ENCODE measurements at regions not wholly inside any gene's neighbourhood (a gene's known extent, or its start where the extent isn't known, plus 50 kb on each side); places are given as distances from the start of the nearest gene placed in this dataset.

DNA sequence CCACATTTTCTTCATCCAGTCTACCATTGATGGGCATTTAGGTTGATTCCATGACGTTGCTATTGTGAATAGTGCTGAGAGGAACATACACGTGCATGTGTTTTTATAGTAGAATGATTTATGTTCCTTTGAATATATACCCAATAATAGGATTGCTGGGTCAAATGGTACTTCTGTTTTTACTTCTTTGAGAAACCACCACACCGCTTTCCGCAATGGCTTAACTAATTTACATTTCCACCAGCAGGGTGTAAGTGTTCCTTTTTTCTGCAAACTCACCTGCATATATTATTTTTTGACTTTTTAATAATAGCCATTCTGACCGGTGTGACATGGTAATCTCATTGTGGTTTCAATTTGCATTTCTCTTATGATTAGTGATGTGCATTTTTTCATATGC lies 82.2 kb upstream of the RFX3 start (continued):
- TF ChIP-seq CHD2 (IDR thresholded peaks at IDR 0.05; ENCODE audit: borderline replicate concordance, low read depth, low read length): no peak
- TF ChIP-seq SREBF2 (IDR thresholded peaks at IDR 0.05; ENCODE audit: low read length): no peak
- TF ChIP-seq MTA3 (IDR thresholded peaks at IDR 0.05; ENCODE audit: borderline replicate concordance, low read length): no peak
- no peak for TF ChIP-seq POLR2A (IDR thresholded peaks at IDR 0.05; ENCODE audit: low read depth, low read length)
- TF ChIP-seq SUPT20H (IDR thresholded peaks at IDR 0.05; ENCODE audit: borderline replicate concordance, control insufficient read depth, low read depth, low read length): no peak
- TF ChIP-seq RBBP5 (conservative IDR thresholded peaks at IDR 0.05): no peak
- TF ChIP-seq CHD1 (IDR thresholded peaks at IDR 0.05; ENCODE audit: low read depth, low read length): no peak
- no peak for TF ChIP-seq SIN3A (IDR thresholded peaks at IDR 0.05; ENCODE audit: low read depth, low read length)
- TF ChIP-seq, protein P1, sequence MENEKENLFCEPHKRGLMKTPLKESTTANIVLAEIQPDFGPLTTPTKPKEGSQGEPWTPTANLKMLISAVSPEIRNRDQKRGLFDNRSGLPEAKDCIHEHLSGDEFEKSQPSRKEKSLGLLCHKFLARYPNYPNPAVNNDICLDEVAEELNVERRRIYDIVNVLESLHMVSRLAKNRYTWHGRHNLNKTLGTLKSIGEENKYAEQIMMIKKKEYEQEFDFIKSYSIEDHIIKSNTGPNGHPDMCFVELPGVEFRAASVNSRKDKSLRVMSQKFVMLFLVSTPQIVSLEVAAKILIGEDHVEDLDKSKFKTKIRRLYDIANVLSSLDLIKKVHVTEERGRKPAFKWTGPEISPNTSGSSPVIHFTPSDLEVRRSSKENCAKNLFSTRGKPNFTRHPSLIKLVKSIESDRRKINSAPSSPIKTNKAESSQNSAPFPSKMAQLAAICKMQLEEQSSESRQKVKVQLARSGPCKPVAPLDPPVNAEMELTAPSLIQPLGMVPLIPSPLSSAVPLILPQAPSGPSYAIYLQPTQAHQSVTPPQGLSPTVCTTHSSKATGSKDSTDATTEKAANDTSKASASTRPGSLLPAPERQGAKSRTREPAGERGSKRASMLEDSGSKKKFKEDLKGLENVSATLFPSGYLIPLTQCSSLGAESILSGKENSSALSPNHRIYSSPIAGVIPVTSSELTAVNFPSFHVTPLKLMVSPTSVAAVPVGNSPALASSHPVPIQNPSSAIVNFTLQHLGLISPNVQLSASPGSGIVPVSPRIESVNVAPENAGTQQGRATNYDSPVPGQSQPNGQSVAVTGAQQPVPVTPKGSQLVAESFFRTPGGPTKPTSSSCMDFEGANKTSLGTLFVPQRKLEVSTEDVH (IDR thresholded peaks at IDR 0.05; ENCODE audit: low read depth, partially characterized antibody): no peak
- TF ChIP-seq MYC (IDR thresholded peaks at IDR 0.05; ENCODE audit: insufficient read depth, insufficient read length, insufficient replicate concordance, low read length, severe bottlenecking): no peak
- TF ChIP-seq TCF12 (IDR thresholded peaks at IDR 0.05; ENCODE audit: low read depth, low read length): no peak
- TF ChIP-seq CBX3 (IDR thresholded peaks at IDR 0.05; ENCODE audit: borderline replicate concordance, low read depth): no peak
- peak; percentile 15; the same call in 1 of the 2 replicates for TF ChIP-seq CREM (IDR thresholded peaks at IDR 0.05; ENCODE audit: low read depth)
- no peak for TF ChIP-seq TCF7 (IDR thresholded peaks at IDR 0.05; ENCODE audit: borderline replicate concordance)
- TF ChIP-seq NFYB (IDR thresholded peaks at IDR 0.05; ENCODE audit: insufficient read depth, low read depth, low read length): no peak
- TF ChIP-seq, protein P2, sequence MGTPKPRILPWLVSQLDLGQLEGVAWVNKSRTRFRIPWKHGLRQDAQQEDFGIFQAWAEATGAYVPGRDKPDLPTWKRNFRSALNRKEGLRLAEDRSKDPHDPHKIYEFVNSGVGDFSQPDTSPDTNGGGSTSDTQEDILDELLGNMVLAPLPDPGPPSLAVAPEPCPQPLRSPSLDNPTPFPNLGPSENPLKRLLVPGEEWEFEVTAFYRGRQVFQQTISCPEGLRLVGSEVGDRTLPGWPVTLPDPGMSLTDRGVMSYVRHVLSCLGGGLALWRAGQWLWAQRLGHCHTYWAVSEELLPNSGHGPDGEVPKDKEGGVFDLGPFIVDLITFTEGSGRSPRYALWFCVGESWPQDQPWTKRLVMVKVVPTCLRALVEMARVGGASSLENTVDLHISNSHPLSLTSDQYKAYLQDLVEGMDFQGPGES (IDR thresholded peaks at IDR 0.05): no peak
- TF ChIP-seq ATF7 (IDR thresholded peaks at IDR 0.05; ENCODE audit: low read depth): peak; percentile 39; the same call in 1 of the 2 replicates
- TF ChIP-seq, protein P3, sequence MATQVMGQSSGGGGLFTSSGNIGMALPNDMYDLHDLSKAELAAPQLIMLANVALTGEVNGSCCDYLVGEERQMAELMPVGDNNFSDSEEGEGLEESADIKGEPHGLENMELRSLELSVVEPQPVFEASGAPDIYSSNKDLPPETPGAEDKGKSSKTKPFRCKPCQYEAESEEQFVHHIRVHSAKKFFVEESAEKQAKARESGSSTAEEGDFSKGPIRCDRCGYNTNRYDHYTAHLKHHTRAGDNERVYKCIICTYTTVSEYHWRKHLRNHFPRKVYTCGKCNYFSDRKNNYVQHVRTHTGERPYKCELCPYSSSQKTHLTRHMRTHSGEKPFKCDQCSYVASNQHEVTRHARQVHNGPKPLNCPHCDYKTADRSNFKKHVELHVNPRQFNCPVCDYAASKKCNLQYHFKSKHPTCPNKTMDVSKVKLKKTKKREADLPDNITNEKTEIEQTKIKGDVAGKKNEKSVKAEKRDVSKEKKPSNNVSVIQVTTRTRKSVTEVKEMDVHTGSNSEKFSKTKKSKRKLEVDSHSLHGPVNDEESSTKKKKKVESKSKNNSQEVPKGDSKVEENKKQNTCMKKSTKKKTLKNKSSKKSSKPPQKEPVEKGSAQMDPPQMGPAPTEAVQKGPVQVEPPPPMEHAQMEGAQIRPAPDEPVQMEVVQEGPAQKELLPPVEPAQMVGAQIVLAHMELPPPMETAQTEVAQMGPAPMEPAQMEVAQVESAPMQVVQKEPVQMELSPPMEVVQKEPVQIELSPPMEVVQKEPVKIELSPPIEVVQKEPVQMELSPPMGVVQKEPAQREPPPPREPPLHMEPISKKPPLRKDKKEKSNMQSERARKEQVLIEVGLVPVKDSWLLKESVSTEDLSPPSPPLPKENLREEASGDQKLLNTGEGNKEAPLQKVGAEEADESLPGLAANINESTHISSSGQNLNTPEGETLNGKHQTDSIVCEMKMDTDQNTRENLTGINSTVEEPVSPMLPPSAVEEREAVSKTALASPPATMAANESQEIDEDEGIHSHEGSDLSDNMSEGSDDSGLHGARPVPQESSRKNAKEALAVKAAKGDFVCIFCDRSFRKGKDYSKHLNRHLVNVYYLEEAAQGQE (IDR thresholded peaks at IDR 0.05; ENCODE audit: low read depth, low read length): no peak
- TF ChIP-seq, protein P4, sequence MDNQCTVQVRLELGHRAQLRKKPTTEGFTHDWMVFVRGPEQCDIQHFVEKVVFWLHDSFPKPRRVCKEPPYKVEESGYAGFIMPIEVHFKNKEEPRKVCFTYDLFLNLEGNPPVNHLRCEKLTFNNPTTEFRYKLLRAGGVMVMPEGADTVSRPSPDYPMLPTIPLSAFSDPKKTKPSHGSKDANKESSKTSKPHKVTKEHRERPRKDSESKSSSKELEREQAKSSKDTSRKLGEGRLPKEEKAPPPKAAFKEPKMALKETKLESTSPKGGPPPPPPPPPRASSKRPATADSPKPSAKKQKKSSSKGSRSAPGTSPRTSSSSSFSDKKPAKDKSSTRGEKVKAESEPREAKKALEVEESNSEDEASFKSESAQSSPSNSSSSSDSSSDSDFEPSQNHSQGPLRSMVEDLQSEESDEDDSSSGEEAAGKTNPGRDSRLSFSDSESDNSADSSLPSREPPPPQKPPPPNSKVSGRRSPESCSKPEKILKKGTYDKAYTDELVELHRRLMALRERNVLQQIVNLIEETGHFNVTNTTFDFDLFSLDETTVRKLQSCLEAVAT (IDR thresholded peaks at IDR 0.05): no peak
- TF ChIP-seq NRF1 (conservative IDR thresholded peaks at IDR 0.05; ENCODE audit: low read depth, low read length): no peak
- no peak for TF ChIP-seq CBFB (IDR thresholded peaks at IDR 0.05; ENCODE audit: low read depth)
- TF ChIP-seq, protein P5, sequence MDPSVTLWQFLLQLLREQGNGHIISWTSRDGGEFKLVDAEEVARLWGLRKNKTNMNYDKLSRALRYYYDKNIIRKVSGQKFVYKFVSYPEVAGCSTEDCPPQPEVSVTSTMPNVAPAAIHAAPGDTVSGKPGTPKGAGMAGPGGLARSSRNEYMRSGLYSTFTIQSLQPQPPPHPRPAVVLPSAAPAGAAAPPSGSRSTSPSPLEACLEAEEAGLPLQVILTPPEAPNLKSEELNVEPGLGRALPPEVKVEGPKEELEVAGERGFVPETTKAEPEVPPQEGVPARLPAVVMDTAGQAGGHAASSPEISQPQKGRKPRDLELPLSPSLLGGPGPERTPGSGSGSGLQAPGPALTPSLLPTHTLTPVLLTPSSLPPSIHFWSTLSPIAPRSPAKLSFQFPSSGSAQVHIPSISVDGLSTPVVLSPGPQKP (IDR thresholded peaks at IDR 0.05; ENCODE audit: low read depth, low read length): no peak
- no peak for TF ChIP-seq MYB (IDR thresholded peaks at IDR 0.05; ENCODE audit: borderline replicate concordance, low read depth, low read length)
